GM19452 (cell line): ENCODE measurements at regions not wholly inside any gene's neighbourhood (a gene's known extent, or its start where the extent isn't known, plus 50 kb on each side); places are given as distances from the start of the nearest gene placed in this dataset.

Source experiments
- ATAC-seq: cut with Tn5 transposase; IDR thresholded peaks from one replicate; pipeline ENCODE4 v1.9.1; 2021; ENCODE audit not compliant: unreplicated experiment

GRCh38 chr17:69761767-69762321, 313.2 kb upstream of the KCNJ16 start:
- ATAC-seq, result no peak

- ATAC-seq, result no peak
Measured at GRCh38 chr17:69762359-69762758, 312.7 kb upstream of the KCNJ16 start.

- no peak for ATAC-seq
Measured at GRCh38 chr17:69762766-69763165, 312.3 kb upstream of the KCNJ16 start.

GRCh38 chr17:69763503-69763902, 311.5 kb upstream of the KCNJ16 start:
- no peak for ATAC-seq

- ATAC-seq, result no peak
Measured at GRCh38 chr17:69764146-69764545, 310.9 kb upstream of the KCNJ16 start.

- no peak for ATAC-seq
Measured at GRCh38 chr17:69769050-69769449, 306.0 kb upstream of the KCNJ16 start.

GRCh38 chr17:69773081-69773480, 301.9 kb upstream of the KCNJ16 start:
- ATAC-seq, result no peak

- no peak for ATAC-seq
Measured at GRCh38 chr17:69779378-69780214, 295.4 kb upstream of the KCNJ16 start.

GRCh38 chr17:69783865-69784264, 291.2 kb upstream of the KCNJ16 start:
- no peak for ATAC-seq

GRCh38 chr17:69788957-69789356, 286.1 kb upstream of the KCNJ16 start:
- ATAC-seq, result no peak

GRCh38 chr17:69796078-69796477, 278.9 kb upstream of the KCNJ16 start:
- no peak for ATAC-seq

- ATAC-seq, result no peak
Measured at GRCh38 chr17:69800870-69801269, 274.2 kb upstream of the KCNJ16 start.

- no peak for ATAC-seq
Measured at GRCh38 chr17:69801368-69801767, 273.7 kb upstream of the KCNJ16 start.

GRCh38 chr17:69802045-69802740, 272.8 kb upstream of the KCNJ16 start:
- no peak for ATAC-seq

- ATAC-seq, result no peak
Measured at GRCh38 chr17:69809331-69809730, 265.7 kb upstream of the KCNJ16 start.

GRCh38 chr17:69810326-69810965, 264.6 kb upstream of the KCNJ16 start:
- ATAC-seq, result no peak

- ATAC-seq, result no peak
Measured at GRCh38 chr17:69812240-69812837, 262.7 kb upstream of the KCNJ16 start.

- ATAC-seq, result no peak
Measured at GRCh38 chr17:69814031-69814430, 261.0 kb upstream of the KCNJ16 start.

GRCh38 chr17:69815406-69815805, 259.6 kb upstream of the KCNJ16 start:
- no peak for ATAC-seq

- no peak for ATAC-seq
Measured at GRCh38 chr17:69818467-69818866, 256.6 kb upstream of the KCNJ16 start.
